ENCODE measurements at regions not wholly inside any gene's neighbourhood (a gene's known extent, or its start where the extent isn't known, plus 50 kb on each side); places are given as distances from the start of the nearest gene placed in this dataset.

DNA sequence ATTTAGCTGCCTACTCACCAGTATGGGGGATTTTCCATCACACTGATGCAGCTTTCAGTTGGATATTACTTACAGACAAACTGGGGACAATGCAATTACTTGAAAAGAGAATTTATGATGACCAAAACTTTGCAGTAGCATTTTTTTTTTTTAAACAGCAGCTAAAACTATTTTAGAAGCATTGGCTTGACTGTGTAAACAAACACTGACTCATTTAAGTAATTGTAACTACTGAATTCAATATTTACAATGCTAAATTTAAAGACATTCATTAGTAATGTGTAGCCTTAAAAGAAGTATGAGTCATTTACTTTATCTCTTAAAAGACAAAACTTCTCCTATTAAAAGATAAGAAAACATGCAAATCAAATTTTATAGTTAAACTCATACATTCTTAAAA is 295.9 kb upstream of the FERMT1 start:
- no peak for DNase-seq (ENCODE audit: low spot score)
- intact Hi-C loops (cut with micrococcal nuclease), result no loop called here
- Mint-ChIP-seq H3K4me1 (ENCODE audit: low read depth) (no peaks in the 10 kb centered on the region), H3K36me3 (ENCODE audit: low read depth) (no peaks in the 10 kb centered on the region), H3K4me3 (no peak overlapping the region), H3K27ac (no peak overlapping the region), H3K27me3 (ENCODE audit: insufficient read depth) (no peaks in the 10 kb centered on the region), H3K9me3 (no peaks in the 10 kb centered on the region)

DNA sequence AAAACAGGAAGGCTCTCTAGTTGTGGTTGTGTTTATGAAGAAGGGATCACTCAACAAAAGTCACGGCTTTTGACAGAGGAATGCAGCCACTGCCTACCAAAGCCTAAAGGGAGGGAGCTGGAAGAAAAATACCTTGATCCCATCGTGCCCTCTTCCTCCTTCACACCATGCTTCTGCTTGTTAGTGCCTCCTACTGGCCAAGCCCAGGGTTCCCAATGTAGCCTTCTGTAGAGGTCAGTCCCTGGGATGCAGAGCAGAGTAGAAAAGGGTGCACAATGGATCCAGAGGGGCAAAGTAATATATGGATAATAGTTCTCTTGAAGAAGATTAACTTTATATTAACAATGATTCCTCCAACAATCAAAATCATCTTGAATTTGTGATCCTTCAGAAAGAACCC is 293.5 kb upstream of the FERMT1 start:
- no peak for DNase-seq (ENCODE audit: low spot score)
- Mint-ChIP-seq H3K9me3 (no peaks in the 10 kb centered on the region), H3K36me3 (ENCODE audit: low read depth) (no peaks in the 10 kb centered on the region), H3K4me1 (ENCODE audit: low read depth) (no peaks in the 10 kb centered on the region), H3K27me3 (ENCODE audit: insufficient read depth) (no peaks in the 10 kb centered on the region), H3K27ac (no peak overlapping the region), H3K4me3 (no peak overlapping the region)
- intact Hi-C loops (cut with micrococcal nuclease), result no loop called here

DNA sequence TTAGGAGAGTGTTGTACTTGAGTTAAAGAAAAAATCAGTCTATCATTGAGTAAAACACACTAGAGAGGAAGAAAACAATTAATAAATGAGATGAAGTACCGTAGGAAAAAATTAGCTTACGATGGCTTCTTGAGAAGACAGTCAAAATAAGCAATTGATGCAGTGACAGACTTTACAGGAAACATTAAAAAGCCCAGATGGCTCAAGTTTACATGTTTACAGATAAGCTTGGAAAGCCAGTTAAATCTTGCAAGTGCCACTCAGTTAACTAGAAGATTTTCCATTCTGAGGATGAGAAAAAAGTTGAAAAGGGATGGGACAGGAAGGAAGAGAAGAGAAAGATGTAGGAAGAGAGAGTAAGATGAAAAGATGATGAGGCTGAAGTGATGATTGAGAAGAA is 288.8 kb upstream of the FERMT1 start:
- H3K4me1 Mint-ChIP-seq (ENCODE audit: low read depth), result no peaks in the 10 kb centered on the region
- no peak for DNase-seq (ENCODE audit: low spot score)
- no peaks in the 10 kb centered on the region for H3K27me3 Mint-ChIP-seq (ENCODE audit: insufficient read depth)
- H3K27ac Mint-ChIP-seq, result no peak overlapping the region
- no peak overlapping the region for H3K4me3 Mint-ChIP-seq
- H3K36me3 Mint-ChIP-seq (ENCODE audit: low read depth), result no peaks in the 10 kb centered on the region
- no peaks in the 10 kb centered on the region for H3K9me3 Mint-ChIP-seq
- intact Hi-C loops (cut with micrococcal nuclease), result no loop called here

DNA sequence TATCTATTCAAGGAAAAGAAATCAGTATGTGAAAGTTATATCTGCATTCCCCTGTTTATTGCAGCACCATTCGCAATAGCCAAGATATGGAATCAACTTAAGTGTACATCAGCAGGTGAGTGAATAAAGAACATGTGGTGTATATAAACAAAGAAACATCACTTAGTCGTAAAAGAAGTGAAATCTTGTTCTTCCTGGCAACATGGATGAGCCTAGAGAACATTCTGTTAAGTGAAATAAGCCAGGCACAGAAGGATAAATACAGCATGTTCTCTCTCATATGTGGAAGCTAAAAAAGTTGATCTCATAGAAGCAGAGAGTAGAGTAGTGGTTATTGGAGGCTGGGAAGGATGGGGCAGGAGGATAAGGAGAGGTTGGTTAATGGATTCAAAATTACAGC is 287.9 kb upstream of the FERMT1 start:
- Mint-ChIP-seq H3K27ac (no peak overlapping the region), H3K4me1 (ENCODE audit: low read depth) (no peaks in the 10 kb centered on the region), H3K4me3 (no peak overlapping the region), H3K36me3 (ENCODE audit: low read depth) (no peaks in the 10 kb centered on the region), H3K27me3 (ENCODE audit: insufficient read depth) (no peaks in the 10 kb centered on the region), H3K9me3 (no peaks in the 10 kb centered on the region)
- intact Hi-C loops (cut with micrococcal nuclease), result no loop called here
- no peak for DNase-seq (ENCODE audit: low spot score)

DNA sequence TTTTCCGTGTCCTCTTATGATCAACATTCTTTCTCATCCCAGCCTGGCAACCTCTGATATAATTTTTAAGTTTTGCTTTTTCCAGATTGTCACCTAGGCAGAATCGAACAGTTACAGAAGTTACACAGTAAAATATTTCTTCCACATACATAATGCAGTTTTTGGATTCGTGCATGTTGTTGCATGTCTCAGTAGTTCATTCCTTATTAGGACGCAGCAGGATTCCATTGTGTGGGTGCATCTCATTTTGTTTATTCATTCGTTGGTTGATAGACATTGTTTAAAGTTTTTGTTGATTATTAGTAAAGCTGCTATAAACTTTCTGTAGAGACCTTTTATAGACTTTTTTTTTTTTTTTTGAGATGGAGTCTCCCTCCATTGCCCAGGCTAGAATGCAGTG is 284.3 kb upstream of the FERMT1 start:
- intact Hi-C loops (cut with micrococcal nuclease), result no loop called here
- H3K36me3 Mint-ChIP-seq (ENCODE audit: low read depth), result no peaks in the 10 kb centered on the region

DNA sequence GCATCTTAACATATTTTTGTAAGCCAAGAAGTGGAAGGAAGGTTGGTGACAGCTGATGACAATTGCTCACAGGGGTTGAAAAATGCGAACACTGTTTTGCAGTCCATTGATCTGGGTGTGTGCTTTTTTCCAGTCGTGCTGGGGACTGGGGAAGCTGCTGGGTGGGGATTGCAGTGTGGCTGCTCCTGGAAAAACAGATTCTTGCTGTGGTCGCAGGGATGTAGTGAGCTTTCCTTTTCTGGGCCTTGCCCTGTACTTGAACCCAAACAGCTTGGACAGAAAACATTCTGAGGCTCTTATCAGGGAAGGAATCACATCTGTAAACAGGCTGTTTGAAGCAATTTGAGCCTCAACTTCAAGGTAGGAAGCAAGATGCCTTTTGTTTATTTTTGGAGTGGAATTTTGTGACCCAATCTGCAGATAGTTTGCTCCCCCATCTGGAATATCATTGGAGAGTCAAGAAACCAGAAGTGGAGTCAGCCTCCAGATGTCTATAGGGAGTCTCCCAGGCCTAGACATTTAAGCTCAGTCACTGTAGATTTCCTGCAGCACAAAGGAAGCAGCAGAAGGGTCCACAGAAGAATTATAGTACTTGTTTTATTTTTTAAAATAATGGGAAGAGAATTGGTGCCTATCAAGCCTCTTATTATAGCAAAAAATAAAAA is 279.2 kb upstream of the FERMT1 start:
- Mint-ChIP-seq H3K27ac (no peak overlapping the region), H3K27me3 (ENCODE audit: insufficient read depth) (no peaks in the 10 kb centered on the region), H3K4me1 (ENCODE audit: low read depth) (no peaks in the 10 kb centered on the region), H3K36me3 (ENCODE audit: low read depth) (no peaks in the 10 kb centered on the region), H3K4me3 (no peak overlapping the region), H3K9me3 (no peaks in the 10 kb centered on the region)
- DNase-seq (ENCODE audit: low spot score), result no peak
- intact Hi-C loops (cut with micrococcal nuclease), result no loop called here

More for the DNA sequence above, 284.3 kb upstream of the FERMT1 start:
- no peaks in the 10 kb centered on the region for H3K4me1 Mint-ChIP-seq (ENCODE audit: low read depth)
- H3K4me3 Mint-ChIP-seq, result no peak overlapping the region
- H3K27ac Mint-ChIP-seq, result no peak overlapping the region
- no peaks in the 10 kb centered on the region for H3K9me3 Mint-ChIP-seq
- DNase-seq (ENCODE audit: low spot score), result no peak
- no peaks in the 10 kb centered on the region for H3K27me3 Mint-ChIP-seq (ENCODE audit: insufficient read depth)

DNA sequence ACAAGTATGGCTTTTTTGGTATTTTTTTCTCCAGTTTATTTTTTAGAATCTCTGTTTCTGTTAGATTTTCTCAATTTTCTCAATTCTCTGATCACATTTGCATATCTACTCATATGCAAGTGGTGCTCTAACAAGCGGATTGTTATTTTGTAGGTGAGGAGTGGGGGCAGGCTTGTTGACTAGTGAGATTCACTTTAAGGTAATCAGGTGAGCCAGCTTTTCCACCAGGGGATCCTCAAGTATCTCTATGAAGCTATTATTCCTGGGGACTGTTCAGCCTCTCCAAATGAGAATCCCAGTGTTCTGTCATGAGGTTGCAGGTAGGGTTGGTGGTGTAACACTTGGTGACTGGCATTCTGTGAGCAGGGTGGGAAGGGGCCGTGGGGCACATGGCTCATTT is 274.3 kb upstream of the FERMT1 start:
- intact Hi-C loops (cut with micrococcal nuclease), result no loop called here

DNA sequence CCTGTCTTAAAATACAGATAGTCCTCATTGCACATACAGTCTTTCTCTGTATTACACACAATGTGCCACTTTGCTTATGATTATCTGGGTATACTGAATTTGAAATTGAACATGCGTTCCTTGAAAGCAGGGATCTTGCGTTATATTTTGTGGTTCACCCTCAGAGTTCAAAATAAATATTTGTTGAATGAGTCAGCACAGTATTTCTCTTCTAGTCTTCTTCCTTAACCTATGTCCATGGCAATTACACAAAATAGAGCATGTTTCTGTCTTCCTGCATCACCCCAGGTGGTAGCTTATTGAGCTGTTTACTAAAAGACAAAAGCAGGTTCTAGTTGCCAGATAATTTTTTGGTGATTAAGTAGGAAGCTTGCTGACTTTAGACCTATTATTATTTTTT is 272.9 kb upstream of the FERMT1 start:
- Mint-ChIP-seq H3K4me1 (ENCODE audit: low read depth) (no peaks in the 10 kb centered on the region), H3K27me3 (ENCODE audit: insufficient read depth) (no peaks in the 10 kb centered on the region), H3K4me3 (no peak overlapping the region), H3K36me3 (ENCODE audit: low read depth) (no peaks in the 10 kb centered on the region), H3K27ac (no peak overlapping the region), H3K9me3 (no peaks in the 10 kb centered on the region)
- intact Hi-C loops (cut with micrococcal nuclease), result no loop called here
- DNase-seq (ENCODE audit: low spot score), result no peak

More for the DNA sequence above, 274.3 kb upstream of the FERMT1 start:
- DNase-seq (ENCODE audit: low spot score), result no peak
- Mint-ChIP-seq H3K4me1 (ENCODE audit: low read depth) (no peaks in the 10 kb centered on the region), H3K4me3 (no peak overlapping the region), H3K27me3 (ENCODE audit: insufficient read depth) (no peaks in the 10 kb centered on the region), H3K9me3 (no peaks in the 10 kb centered on the region), H3K27ac (no peak overlapping the region), H3K36me3 (ENCODE audit: low read depth) (no peaks in the 10 kb centered on the region)

DNA sequence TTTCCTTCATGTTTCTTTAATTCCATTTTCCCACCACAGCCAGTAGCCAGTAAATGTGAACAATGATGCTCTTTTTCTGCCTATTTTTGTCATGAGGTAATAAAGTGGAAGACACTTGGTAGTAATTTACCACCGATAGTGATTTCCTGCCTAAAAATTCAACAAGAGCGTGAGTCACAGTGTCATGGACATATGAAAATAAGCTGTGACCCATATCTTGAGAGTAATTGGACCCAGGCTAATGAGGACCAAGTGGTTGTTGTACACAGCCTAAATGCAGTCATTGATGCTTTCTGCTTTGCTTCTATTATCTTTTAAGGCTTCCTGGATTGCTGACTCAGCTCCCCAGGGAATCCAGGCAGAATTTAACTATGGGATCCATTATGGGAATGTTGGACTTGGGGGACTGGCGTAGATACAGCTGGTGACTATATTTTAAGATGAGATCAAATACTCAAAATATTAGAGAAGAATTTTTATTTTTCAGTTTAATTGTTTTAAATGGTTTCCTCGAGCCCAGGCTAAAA is 265.9 kb upstream of the FERMT1 start:
- Mint-ChIP-seq H3K27ac (no peak overlapping the region), H3K27me3 (ENCODE audit: insufficient read depth) (no peaks in the 10 kb centered on the region), H3K4me3 (no peak overlapping the region), H3K4me1 (ENCODE audit: low read depth) (no peaks in the 10 kb centered on the region), H3K9me3 (peaks cover 11% of the 10 kb centered on the region), H3K36me3 (ENCODE audit: low read depth) (no peaks in the 10 kb centered on the region)
- no peak for DNase-seq (ENCODE audit: low spot score)
- intact Hi-C loops (cut with micrococcal nuclease), result no loop called here

DNA sequence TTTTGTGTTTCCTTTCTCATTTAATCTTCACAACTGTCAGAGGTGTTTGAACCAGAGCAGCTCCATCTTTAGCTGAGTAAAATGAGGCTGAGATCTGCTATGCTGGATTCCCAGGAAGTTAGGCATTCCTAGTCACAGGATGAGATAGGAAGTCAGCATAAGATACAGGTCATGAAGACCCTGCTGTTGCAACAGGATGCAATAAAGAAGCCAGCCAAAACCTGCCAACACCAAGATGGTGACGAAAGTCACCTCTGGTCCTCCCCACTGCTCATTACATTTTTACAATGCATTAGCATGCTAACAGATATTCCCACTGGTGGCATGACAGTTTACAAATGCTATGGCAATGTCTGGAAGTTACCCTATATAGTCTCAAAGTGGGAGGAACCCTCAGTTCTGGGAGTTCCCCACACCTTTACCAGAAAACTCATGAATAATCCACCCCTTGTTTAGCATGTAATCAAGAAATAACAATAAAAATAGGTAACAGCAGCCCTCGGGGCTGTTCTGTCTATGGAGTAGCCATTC is 262.2 kb upstream of the FERMT1 start:
- H3K4me1 Mint-ChIP-seq (ENCODE audit: low read depth), result no peaks in the 10 kb centered on the region
- H3K36me3 Mint-ChIP-seq (ENCODE audit: low read depth), result no peaks in the 10 kb centered on the region
- no peak overlapping the region for H3K4me3 Mint-ChIP-seq
- H3K9me3 Mint-ChIP-seq, result peaks cover 18% of the 10 kb centered on the region
- no peaks in the 10 kb centered on the region for H3K27me3 Mint-ChIP-seq (ENCODE audit: insufficient read depth)
- no peak for DNase-seq (ENCODE audit: low spot score)
- H3K27ac Mint-ChIP-seq, result no peak overlapping the region
- intact Hi-C loops (cut with micrococcal nuclease), result no loop called here

DNA sequence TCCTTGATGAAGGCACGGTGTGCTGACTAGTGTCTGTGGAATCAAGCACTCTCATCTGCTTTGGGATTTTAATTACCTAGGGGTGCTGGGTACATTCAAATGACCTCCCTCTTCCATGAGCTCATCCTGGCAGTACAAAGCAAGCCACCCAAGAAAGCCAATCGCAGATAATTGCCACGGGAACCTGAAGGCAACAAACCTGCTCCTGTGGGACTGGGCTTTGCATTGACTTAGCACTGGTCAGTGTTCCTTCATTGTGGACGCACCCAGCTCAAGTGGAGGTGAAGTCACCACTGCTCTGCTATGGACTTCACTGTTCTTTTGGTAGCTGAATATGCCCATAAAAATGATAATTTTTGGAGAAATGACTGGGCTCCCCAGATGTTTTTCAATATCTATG is 261.6 kb upstream of the FERMT1 start:
- no peaks in the 10 kb centered on the region for H3K27me3 Mint-ChIP-seq (ENCODE audit: insufficient read depth)
- H3K9me3 Mint-ChIP-seq, result peaks cover 15% of the 10 kb centered on the region
- H3K27ac Mint-ChIP-seq, result no peak overlapping the region
- intact Hi-C loops (cut with micrococcal nuclease), result no loop called here
- no peak for DNase-seq (ENCODE audit: low spot score)
- no peaks in the 10 kb centered on the region for H3K4me1 Mint-ChIP-seq (ENCODE audit: low read depth)
- no peaks in the 10 kb centered on the region for H3K36me3 Mint-ChIP-seq (ENCODE audit: low read depth)
- no peak overlapping the region for H3K4me3 Mint-ChIP-seq

DNA sequence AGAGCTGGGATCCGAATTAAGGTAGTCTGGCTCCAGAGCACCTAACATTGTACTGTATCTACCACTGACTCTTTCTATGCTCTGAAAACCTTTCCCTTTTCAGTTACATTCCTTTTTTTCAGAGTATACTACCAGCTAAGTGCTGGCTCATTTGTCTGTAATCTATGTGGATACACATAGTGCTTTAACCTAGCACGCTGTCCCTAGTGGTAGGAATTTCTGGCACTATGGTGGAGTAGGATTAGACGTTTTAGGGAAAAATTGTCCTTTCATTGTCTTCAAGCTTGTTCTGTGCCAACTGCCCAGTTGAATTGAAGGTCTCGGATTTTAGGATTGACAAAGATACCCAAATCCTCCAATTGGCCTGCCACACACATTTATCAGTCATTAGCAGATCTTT is 259.1 kb upstream of the FERMT1 start:
- Mint-ChIP-seq H3K4me1 (ENCODE audit: low read depth) (no peaks in the 10 kb centered on the region), H3K36me3 (ENCODE audit: low read depth) (no peaks in the 10 kb centered on the region), H3K27me3 (ENCODE audit: insufficient read depth) (no peaks in the 10 kb centered on the region), H3K27ac (no peak overlapping the region), H3K9me3 (peaks cover 6% of the 10 kb centered on the region), H3K4me3 (no peak overlapping the region)
- intact Hi-C loops (cut with micrococcal nuclease), result no loop called here
- no peak for DNase-seq (ENCODE audit: low spot score)

DNA sequence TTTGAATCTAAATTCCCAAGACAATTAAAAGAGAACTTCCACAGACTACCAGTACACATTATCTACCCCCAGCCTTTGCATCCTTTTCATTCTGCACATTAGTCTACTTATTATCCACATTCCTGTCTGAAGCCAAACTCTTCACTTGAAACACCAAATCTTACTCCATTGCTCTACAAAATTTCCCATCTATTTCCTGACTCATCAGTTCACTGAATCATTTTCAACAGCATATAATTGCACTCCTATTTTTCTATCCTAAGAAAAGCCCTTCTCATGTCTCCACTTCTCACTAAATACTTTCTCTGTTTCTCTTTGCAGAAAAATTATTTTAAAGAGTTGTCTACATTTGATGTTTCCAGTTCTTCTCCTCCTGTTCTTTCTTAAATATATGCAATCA is 239.4 kb upstream of the FERMT1 start:
- H3K27me3 Mint-ChIP-seq (ENCODE audit: insufficient read depth), result no peaks in the 10 kb centered on the region

DNA sequence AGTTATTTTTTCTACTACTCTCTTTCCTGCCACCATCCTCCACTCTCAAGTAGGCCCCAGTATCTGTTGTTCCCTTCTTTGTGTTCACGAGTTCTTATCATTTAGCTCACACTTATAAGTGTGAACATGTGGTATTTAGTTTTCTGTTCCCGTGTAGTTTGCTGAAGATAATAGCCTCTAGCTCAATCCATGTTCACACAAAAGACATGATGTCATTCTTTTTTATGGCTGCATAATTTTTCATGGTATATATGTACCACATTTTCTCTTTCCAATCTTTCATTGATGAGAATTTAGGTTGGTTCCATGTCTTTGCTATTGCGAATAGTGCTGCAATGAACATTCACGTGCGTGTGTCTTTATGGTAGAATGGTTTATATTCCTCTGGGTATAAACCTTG is 237.9 kb upstream of the FERMT1 start:
- Mint-ChIP-seq H3K9me3 (no peaks in the 10 kb centered on the region), H3K36me3 (ENCODE audit: low read depth) (no peaks in the 10 kb centered on the region), H3K4me3 (no peak overlapping the region), H3K27me3 (ENCODE audit: insufficient read depth) (no peaks in the 10 kb centered on the region), H3K4me1 (ENCODE audit: low read depth) (no peaks in the 10 kb centered on the region), H3K27ac (no peak overlapping the region)
- intact Hi-C loops (cut with micrococcal nuclease), result no loop called here
- DNase-seq (ENCODE audit: low spot score), result no peak

More for the DNA sequence above, 239.4 kb upstream of the FERMT1 start:
- H3K9me3 Mint-ChIP-seq, result no peaks in the 10 kb centered on the region
- no peak overlapping the region for H3K27ac Mint-ChIP-seq
- H3K4me1 Mint-ChIP-seq (ENCODE audit: low read depth), result no peaks in the 10 kb centered on the region
- no peak for DNase-seq (ENCODE audit: low spot score)
- intact Hi-C loops (cut with micrococcal nuclease), result no loop called here
- H3K4me3 Mint-ChIP-seq, result no peak overlapping the region
- H3K36me3 Mint-ChIP-seq (ENCODE audit: low read depth), result no peaks in the 10 kb centered on the region

All from activated T-helper 1 cell treated with anti-CD3 and anti-CD28 coated beads, Interleukin-12 subunit alpha, Interleukin-12 subunit beta, Interleukin-2, Interleukin-4 antibody, amounts not matched to agents 30 ng/mL and 10 ng/mL and 1 ng/mL, durations not matched to agents 14 hours and 24 hours and 36 hours (primary cell).